ENCODE measurements at regions not wholly inside any gene's neighbourhood (a gene's known extent, or its start where the extent isn't known, plus 50 kb on each side); places are given as distances from the start of the nearest gene placed in this dataset.

DNA sequence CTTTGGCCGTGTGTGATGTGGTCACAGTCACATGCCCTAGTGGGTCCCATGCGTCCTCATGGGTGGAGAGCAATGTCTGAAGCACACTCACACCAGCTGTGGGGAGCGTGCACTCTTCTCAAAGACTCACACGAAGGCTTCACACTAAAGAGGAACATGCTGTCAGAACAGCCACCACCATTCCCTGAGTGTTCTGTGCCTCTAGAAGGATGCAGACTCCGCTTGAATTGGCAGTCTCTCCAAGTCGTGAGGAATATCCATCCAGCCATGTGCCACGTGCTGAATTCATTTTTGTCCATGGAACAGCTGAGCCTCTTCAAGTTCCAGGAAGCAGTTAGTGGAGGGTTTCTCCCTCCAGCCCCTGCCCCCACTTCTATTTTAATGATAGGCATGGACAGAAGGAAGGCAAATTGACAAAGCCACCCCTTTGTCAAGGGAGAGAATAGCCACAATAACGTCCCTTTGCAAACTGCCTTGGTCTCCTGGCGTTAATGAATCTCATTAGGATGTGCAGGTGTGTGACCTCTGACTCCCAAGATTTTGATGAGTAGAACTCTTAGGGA, 464.3 kb upstream of the ID2 start:
- Histone ChIP-seq H3K36me3 (replicated peaks; ENCODE audit: insufficient read depth, low read length) (no peaks in the 10 kb centered on the region), H3K27me3 (replicated peaks; ENCODE audit: insufficient read depth, low read length) (no peaks in the 10 kb centered on the region), H2AFZ (ENCODE audit: low read length) (no peak overlapping the region), H3K4me1 (ENCODE audit: low read length) (no peaks in the 10 kb centered on the region), H3K9ac (ENCODE audit: low read length) (no peak overlapping the region), H4K20me1 (ENCODE audit: insufficient read depth, low read length) (no peaks in the 10 kb centered on the region), H3K9me2 (replicated peaks; ENCODE audit: insufficient read depth, low read length) (no peaks in the 10 kb centered on the region), H3K79me2 (ENCODE audit: low read length) (no peaks in the 10 kb centered on the region), H3K27ac (ENCODE audit: low read length) (no peak overlapping the region), H3K4me2 (ENCODE audit: low read depth, low read length) (no peak overlapping the region), H3F3A (ENCODE audit: insufficient read depth, low read length) (no peaks in the 10 kb centered on the region), H3K4me3 (ENCODE audit: low read length) (no peak overlapping the region), H3K9me3 (replicated peaks; ENCODE audit: insufficient read depth, low read length) (no peaks in the 10 kb centered on the region)
- TF ChIP-seq, protein P1, sequence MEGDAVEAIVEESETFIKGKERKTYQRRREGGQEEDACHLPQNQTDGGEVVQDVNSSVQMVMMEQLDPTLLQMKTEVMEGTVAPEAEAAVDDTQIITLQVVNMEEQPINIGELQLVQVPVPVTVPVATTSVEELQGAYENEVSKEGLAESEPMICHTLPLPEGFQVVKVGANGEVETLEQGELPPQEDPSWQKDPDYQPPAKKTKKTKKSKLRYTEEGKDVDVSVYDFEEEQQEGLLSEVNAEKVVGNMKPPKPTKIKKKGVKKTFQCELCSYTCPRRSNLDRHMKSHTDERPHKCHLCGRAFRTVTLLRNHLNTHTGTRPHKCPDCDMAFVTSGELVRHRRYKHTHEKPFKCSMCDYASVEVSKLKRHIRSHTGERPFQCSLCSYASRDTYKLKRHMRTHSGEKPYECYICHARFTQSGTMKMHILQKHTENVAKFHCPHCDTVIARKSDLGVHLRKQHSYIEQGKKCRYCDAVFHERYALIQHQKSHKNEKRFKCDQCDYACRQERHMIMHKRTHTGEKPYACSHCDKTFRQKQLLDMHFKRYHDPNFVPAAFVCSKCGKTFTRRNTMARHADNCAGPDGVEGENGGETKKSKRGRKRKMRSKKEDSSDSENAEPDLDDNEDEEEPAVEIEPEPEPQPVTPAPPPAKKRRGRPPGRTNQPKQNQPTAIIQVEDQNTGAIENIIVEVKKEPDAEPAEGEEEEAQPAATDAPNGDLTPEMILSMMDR (IDR thresholded peaks at IDR 0.05; ENCODE audit: low read length) = no peak
- no peak for TF ChIP-seq EZH2 (optimal IDR thresholded peaks at IDR 0.05; ENCODE audit: low read depth, low read length)
- TF ChIP-seq EZH2phosphoT487 (IDR thresholded peaks at IDR 0.05; ENCODE audit: low read length) = no peak
- no peak for DNase-seq

DNA sequence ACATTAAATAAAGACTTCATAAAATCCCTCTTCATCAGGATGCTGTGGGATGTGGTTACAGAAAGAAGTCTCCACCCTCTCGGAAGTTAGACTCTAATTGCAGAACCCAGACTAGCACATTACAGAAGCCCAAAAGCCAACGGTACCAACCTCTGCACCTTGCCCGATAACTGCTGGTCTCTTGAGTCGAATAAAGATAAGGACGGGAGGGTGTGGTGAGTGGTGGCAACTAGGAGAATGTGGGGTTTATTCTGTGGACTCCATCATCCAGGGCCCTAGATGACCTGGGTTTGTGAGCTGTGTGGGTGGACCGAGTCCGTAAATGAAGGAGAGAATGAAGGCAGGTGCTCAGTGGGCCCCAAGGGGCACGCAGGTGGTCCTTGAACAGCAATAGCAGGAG, 462.8 kb upstream of the ID2 start:
- TF ChIP-seq EZH2 (optimal IDR thresholded peaks at IDR 0.05; ENCODE audit: low read depth, low read length) (no peak), EZH2phosphoT487 (IDR thresholded peaks at IDR 0.05; ENCODE audit: low read length) (no peak)
- Histone ChIP-seq H3K27ac (ENCODE audit: low read length) (no peak overlapping the region), H3K9me2 (replicated peaks; ENCODE audit: insufficient read depth, low read length) (no peaks in the 10 kb centered on the region), H2AFZ (ENCODE audit: low read length) (no peak overlapping the region), H3K9me3 (replicated peaks; ENCODE audit: insufficient read depth, low read length) (no peaks in the 10 kb centered on the region), H3F3A (ENCODE audit: insufficient read depth, low read length) (no peaks in the 10 kb centered on the region), H3K4me2 (ENCODE audit: low read depth, low read length) (no peak overlapping the region), H3K36me3 (replicated peaks; ENCODE audit: insufficient read depth, low read length) (no peaks in the 10 kb centered on the region), H3K9ac (ENCODE audit: low read length) (no peak overlapping the region), H3K4me3 (ENCODE audit: low read length) (no peak overlapping the region), H3K4me1 (ENCODE audit: low read length) (no peaks in the 10 kb centered on the region), H4K20me1 (ENCODE audit: insufficient read depth, low read length) (no peaks in the 10 kb centered on the region), H3K79me2 (ENCODE audit: low read length) (no peaks in the 10 kb centered on the region), H3K27me3 (replicated peaks; ENCODE audit: insufficient read depth, low read length) (no peaks in the 10 kb centered on the region)
- no peak for DNase-seq

- Histone ChIP-seq H3K79me2 (ENCODE audit: low read length) (no peaks in the 10 kb centered on the region), H4K20me1 (ENCODE audit: insufficient read depth, low read length) (no peaks in the 10 kb centered on the region), H3K27ac (ENCODE audit: low read length) (no peak overlapping the region), H3K36me3 (replicated peaks; ENCODE audit: insufficient read depth, low read length) (no peaks in the 10 kb centered on the region), H3K4me1 (ENCODE audit: low read length) (no peaks in the 10 kb centered on the region), H3K4me3 (ENCODE audit: low read length) (no peak overlapping the region), H3K9me3 (replicated peaks; ENCODE audit: insufficient read depth, low read length) (no peaks in the 10 kb centered on the region), H3K4me2 (ENCODE audit: low read depth, low read length) (no peak overlapping the region), H3K9ac (ENCODE audit: low read length) (no peak overlapping the region), H3K9me2 (replicated peaks; ENCODE audit: insufficient read depth, low read length) (no peaks in the 10 kb centered on the region), H2AFZ (ENCODE audit: low read length) (no peak overlapping the region), H3F3A (ENCODE audit: insufficient read depth, low read length) (no peaks in the 10 kb centered on the region), H3K27me3 (replicated peaks; ENCODE audit: insufficient read depth, low read length) (no peaks in the 10 kb centered on the region)
- no peak for TF ChIP-seq EZH2phosphoT487 (IDR thresholded peaks at IDR 0.05; ENCODE audit: low read length)
- TF ChIP-seq EZH2 (optimal IDR thresholded peaks at IDR 0.05; ENCODE audit: low read depth, low read length) = no peak
- TF ChIP-seq, protein P1 (IDR thresholded peaks at IDR 0.05; ENCODE audit: low read length) = no peak
- DNase-seq = no peak
These were observed 462.1 kb upstream of the ID2 start for GRCh38 chr2:8219631-8220355.
